Raji (cell line): ENCODE measurements at regions not wholly inside any gene's neighbourhood (a gene's known extent, or its start where the extent isn't known, plus 50 kb on each side); places are given as distances from the start of the nearest gene placed in this dataset.

Source experiments
- POLR2A ChIP-seq: IDR thresholded peaks from 2 replicates; pipeline ENCODE4 v1.6.1; 2011; ENCODE audit warnings: low read depth, low read length, control low read depth; ENCODE audit not compliant: insufficient read depth

- no peak for TF ChIP-seq POLR2A
Measured at GRCh38 chr12:107405436-107405835, 280.2 kb upstream of the PWP1 start.

GRCh38 chr12:107406932-107407331, 278.7 kb upstream of the PWP1 start:
- TF ChIP-seq POLR2A, result no peak

- TF ChIP-seq POLR2A, result no peak
Measured at GRCh38 chr12:107411792-107412535, 273.6 kb upstream of the PWP1 start.

- TF ChIP-seq POLR2A, result no peak
Measured at GRCh38 chr12:107415071-107415470, 270.5 kb upstream of the PWP1 start.

- no peak for TF ChIP-seq POLR2A
Measured at GRCh38 chr12:107415834-107416233, 269.8 kb upstream of the PWP1 start.

GRCh38 chr12:107417004-107417403, 268.6 kb upstream of the PWP1 start:
- TF ChIP-seq POLR2A, result no peak

GRCh38 chr12:107418981-107419380, 266.6 kb upstream of the PWP1 start:
- TF ChIP-seq POLR2A, result no peak

GRCh38 chr12:107423531-107423930, 262.1 kb upstream of the PWP1 start:
- TF ChIP-seq POLR2A, result no peak

- no peak for TF ChIP-seq POLR2A
Measured at GRCh38 chr12:107429006-107429705, 256.4 kb upstream of the PWP1 start.

GRCh38 chr12:107431942-107432341, 253.7 kb upstream of the PWP1 start:
- TF ChIP-seq POLR2A, result no peak

- no peak for TF ChIP-seq POLR2A
Measured at GRCh38 chr12:107435072-107435471, 250.5 kb upstream of the PWP1 start.

GRCh38 chr12:107435520-107435919, 250.1 kb upstream of the PWP1 start:
- TF ChIP-seq POLR2A, result no peak

- TF ChIP-seq POLR2A, result no peak
Measured at GRCh38 chr12:107436376-107436775, 249.2 kb upstream of the PWP1 start.

- no peak for TF ChIP-seq POLR2A
Measured at GRCh38 chr12:107436836-107437235, 248.8 kb upstream of the PWP1 start.

- TF ChIP-seq POLR2A, result no peak
Measured at GRCh38 chr12:107437954-107438353, 247.6 kb upstream of the PWP1 start.

- no peak for TF ChIP-seq POLR2A
Measured at GRCh38 chr12:107439026-107439738, 246.4 kb upstream of the PWP1 start.
